MG63 (cell line): ENCODE measurements at regions not wholly inside any gene's neighbourhood (a gene's known extent, or its start where the extent isn't known, plus 50 kb on each side); places are given as distances from the start of the nearest gene placed in this dataset.
"Not testable (repeated sequence)": the region's sequence is repeated elsewhere in the genome, so short reads cannot be mapped to it uniquely, and the experiment has no call there.

Experiments
- DNase-seq: peaks from one replicate; pipeline ENCODE4 v3.0.0-alpha.2; 2020
- H3K27me3 ChIP-seq: fragments of 250-450 bp; sonication (Bioruptor Pico); 2 replicates; pipeline ENCODE4 v1.5.1; 2020; ENCODE audit warnings: mild to moderate bottlenecking, moderate library complexity
- H3K36me3 ChIP-seq: fragments of 250-450 bp; sonication (Bioruptor Pico); 2 replicates; pipeline ENCODE4 v1.5.1; 2020; ENCODE audit warnings: mild to moderate bottlenecking, moderate library complexity
- H3K4me3 ChIP-seq: fragments of 250-450 bp; sonication (Bioruptor Pico); 2 replicates; pipeline ENCODE4 v1.5.1; 2020; ENCODE audit warnings: mild to moderate bottlenecking, moderate library complexity
- H3K9me3 ChIP-seq: fragments of 250-450 bp; sonication (Bioruptor Pico); 2 replicates; pipeline ENCODE4 v1.5.1; 2020; ENCODE audit warnings: mild to moderate bottlenecking, moderate library complexity

DNA sequence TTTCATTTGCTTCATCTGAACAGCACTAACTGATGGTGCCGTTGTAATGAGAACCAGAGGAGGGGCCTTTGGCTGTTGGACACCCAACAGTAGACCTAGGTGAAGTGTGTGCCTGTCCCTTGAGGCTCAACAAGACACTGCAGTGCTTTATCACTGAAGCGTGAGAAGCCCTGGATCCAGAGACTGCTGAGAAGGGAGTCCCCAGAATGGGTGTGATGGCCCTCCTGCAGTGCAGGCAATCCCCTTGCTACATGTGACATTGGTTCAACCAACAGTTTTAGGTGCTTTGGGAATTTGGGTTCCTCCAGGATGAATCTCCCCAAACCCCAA, 125.6 kb downstream of the BRD1 start:
- Histone ChIP-seq H3K27me3 (peaks cover 24% of the 10 kb centered on the region), H3K36me3 (no peaks in the 10 kb centered on the region), H3K4me3 (no peak overlapping the region), H3K9me3 (peaks cover 8% of the 10 kb centered on the region)
- DNase-seq, result no peak

DNA sequence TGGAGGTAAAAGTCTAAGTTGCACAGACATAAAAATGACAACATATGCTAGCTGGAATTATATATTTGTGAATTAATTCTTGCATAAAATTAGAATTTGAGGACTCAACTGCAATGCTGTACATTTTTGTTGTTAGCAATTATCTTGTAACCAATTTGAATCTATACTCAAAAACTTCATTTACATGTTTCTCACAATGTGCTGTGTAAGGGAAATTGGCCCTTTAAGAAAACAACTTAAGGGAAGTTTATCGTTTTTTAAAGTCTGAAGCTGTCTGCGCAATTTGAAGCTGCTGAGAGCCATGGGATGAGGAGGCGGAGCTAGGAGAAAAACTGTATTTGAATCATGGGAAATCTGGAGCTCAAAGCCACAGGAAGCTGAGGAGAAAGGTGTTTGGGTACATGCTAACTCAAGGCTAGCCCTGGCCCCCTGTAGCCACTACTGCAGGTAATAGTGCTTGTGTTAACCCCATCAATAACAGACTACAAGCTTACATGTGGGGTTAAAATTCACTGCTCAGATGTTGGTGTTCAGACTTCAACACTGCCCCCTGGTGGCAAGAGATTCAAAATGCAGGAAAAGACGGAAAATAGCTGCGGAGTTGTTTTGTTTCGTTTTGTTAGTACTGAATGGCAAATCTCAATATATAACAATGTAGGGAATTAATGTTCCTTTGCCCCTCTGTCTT, 126.1 kb downstream of the BRD1 start:
- H3K27me3 ChIP-seq, result peaks cover 24% of the 10 kb centered on the region
- H3K36me3 ChIP-seq, result no peaks in the 10 kb centered on the region
- H3K4me3 ChIP-seq, result no peak overlapping the region
- DNase-seq, result no peak
- peaks cover 8% of the 10 kb centered on the region for H3K9me3 ChIP-seq

GRCh38 chr22:49699928-49700498, 127.7 kb downstream of the BRD1 start:
- DNase-seq, result no peak
- Histone ChIP-seq H3K36me3 (no peaks in the 10 kb centered on the region), H3K4me3 (no peak overlapping the region), H3K9me3 (peaks cover 8% of the 10 kb centered on the region), H3K27me3 (peaks cover 24% of the 10 kb centered on the region)

DNA sequence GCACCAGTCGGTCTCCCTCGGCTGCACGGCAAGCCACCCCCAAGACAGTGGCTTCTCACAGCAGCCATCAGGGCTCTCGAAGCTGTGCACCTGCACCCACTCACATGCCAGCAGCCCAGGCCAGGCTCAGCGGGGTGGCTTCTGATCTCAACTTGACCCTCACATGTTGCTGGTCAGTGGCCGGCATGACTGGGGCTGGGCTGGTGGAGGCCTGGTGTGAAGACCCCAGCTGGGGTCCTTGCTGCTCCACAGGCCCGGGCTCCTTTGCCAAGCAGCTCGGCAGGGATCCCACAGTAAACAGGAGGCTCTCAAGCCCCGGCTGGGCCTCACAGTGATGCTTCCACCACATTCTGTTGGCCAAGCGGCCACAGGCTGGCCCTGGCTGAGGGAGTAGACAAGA, 128.2 kb downstream of the BRD1 start:
- peaks cover 8% of the 10 kb centered on the region for H3K9me3 ChIP-seq
- H3K27me3 ChIP-seq, result peaks cover 23% of the 10 kb centered on the region
- DNase-seq, result no peak
- no peak overlapping the region for H3K4me3 ChIP-seq
- no peaks in the 10 kb centered on the region for H3K36me3 ChIP-seq

DNA sequence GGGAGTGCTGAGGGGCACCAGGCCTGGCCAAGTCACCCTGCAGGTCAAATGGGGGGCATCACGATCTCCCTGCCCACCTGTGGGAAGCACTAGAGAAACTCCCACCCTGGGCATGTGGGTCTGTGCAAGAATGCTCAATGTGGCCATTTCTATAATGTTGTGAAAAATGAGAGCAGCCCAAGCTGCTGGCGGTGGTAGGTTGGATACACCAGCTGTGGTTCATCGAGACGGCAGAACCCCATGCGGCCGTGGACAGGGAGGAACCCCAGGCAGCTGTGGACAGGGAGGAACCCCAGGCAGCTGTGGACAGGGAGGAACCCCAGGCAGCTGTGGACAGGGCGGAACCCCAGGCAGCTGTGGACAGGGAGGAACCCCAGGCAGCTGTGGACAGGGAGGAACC, 129.1 kb downstream of the BRD1 start:
- not testable (repeated sequence) for H3K9me3 ChIP-seq, DNase-seq, H3K36me3 ChIP-seq, H3K4me3 ChIP-seq
- peaks cover 15% of the 10 kb centered on the region for H3K27me3 ChIP-seq

DNA sequence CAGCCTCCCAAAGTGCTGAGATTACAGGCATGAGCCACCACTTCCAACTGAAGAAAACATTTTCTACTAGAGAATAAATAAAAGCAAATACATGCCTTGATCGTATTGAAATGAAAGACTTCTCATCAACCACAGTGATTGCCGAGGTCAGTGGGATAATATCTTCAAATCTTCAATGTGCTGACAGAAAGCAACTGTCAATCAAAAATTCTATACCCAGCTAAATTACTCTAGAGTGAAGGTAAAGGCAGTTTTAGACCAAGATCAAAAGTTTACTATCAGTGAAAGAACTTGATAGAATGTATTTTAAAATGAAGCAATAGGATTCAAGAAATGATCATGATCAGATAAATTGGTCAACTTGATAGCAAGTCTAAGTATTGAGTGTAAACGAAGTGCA, 130.6 kb downstream of the BRD1 start:
- no peak overlapping the region for H3K4me3 ChIP-seq
- no peak for DNase-seq
- H3K9me3 ChIP-seq, result peaks cover 6% of the 10 kb centered on the region
- peaks cover 12% of the 10 kb centered on the region for H3K27me3 ChIP-seq
- no peaks in the 10 kb centered on the region for H3K36me3 ChIP-seq

GRCh38 chr22:49694462-49695260, 133.0 kb downstream of the BRD1 start:
- Histone ChIP-seq H3K36me3 (no peaks in the 10 kb centered on the region), H3K4me3 (no peak overlapping the region), H3K9me3 (0 out of 2 replicates have a peak, but pooled peaks cover 1% of the 10 kb centered on the region), H3K27me3 (peaks cover 3% of the 10 kb centered on the region; the same call in 1 of the 2 replicates)
- no peak for DNase-seq

- H3K36me3 ChIP-seq, result no peaks in the 10 kb centered on the region
- DNase-seq, result no peak
- no peak overlapping the region for H3K4me3 ChIP-seq
- H3K27me3 ChIP-seq, result no peaks in the 10 kb centered on the region; the same call in 1 of the 2 replicates
- 0 out of 2 replicates have a peak, but pooled peaks cover 1% of the 10 kb centered on the region for H3K9me3 ChIP-seq
These were observed 133.8 kb downstream of the BRD1 start for GRCh38 chr22:49693848-49694247.

DNA sequence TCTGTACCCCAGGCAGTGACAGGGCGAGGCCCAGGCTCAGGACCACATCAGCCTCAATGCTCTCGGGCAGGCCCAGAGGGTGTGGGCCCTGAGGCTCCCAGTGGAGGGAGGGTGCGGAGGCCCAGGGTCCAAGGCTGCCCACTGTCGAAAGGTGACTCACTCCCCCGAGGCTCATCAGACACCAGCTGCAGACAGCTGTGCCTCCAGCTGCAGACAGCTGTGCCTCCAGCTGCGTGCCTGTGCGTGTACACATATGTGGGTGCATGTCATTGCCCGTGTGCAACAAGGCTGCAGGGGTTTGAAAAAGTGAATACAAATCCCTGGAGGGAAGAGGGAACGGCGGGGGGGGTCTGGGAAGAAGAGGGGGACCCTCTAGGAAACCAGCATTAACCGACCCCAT, 134.3 kb downstream of the BRD1 start:
- no peaks in the 10 kb centered on the region for H3K36me3 ChIP-seq
- 0 out of 2 replicates have a peak, but pooled peaks cover 1% of the 10 kb centered on the region for H3K9me3 ChIP-seq
- DNase-seq, result peak; percentile 19

GRCh38 chr22:49692499-49693225, 135.0 kb downstream of the BRD1 start:
- DNase-seq, result no peak
- 0 out of 2 replicates have a peak, but pooled peaks cover 1% of the 10 kb centered on the region for H3K9me3 ChIP-seq
- H3K36me3 ChIP-seq, result no peaks in the 10 kb centered on the region
- no peak overlapping the region for H3K4me3 ChIP-seq
- H3K27me3 ChIP-seq, result peaks cover 7% of the 10 kb centered on the region; the same call in 1 of the 2 replicates

More for the DNA sequence above, 134.3 kb downstream of the BRD1 start:
- Histone ChIP-seq H3K27me3 (peaks cover 4% of the 10 kb centered on the region; the same call in 1 of the 2 replicates), H3K4me3 (no peak overlapping the region)

DNA sequence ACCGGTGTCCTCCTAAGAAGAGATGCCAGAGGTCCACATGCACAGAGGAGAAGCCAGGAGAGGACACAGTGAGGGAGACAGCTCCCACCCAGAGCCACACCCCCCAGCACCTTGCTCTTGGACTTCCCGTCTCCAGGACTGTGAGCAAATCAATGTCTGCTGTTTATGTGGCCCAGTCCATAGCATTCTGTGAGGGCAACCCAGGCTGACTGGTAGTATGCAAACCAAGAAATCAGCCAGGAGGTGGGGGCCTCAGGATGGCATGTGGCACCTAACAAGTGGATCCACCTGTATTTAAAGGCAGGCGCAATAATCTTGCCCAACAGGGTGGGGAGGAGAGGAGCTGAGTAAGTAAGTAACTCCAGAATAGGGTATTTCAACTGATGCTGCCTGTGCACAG, 136.4 kb downstream of the BRD1 start:
- no peaks in the 10 kb centered on the region for H3K9me3 ChIP-seq
- H3K36me3 ChIP-seq, result no peaks in the 10 kb centered on the region
- no peak for DNase-seq
- no peak overlapping the region for H3K4me3 ChIP-seq
- peaks cover 7% of the 10 kb centered on the region; the same call in 1 of the 2 replicates for H3K27me3 ChIP-seq

DNA sequence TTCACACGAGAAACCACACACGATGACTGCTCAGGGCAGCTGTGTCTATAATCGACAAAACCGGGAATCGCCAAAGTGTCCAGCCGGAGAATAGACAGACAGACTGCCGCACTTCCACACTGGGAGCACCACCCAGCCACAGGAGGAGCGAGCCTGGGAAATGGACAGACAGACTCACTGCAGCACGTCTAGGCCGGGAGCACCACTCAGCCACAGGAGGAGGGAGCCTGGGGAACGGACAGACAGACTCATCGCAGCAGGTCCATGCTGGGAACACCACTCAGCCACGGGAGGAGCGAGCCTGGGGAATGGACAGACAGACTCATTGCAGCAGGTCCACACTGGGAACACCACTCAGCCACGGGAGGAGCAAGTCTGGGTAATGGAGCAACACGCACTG, 137.2 kb downstream of the BRD1 start:
- no peak overlapping the region for H3K4me3 ChIP-seq
- DNase-seq, result no peak
- no peaks in the 10 kb centered on the region for H3K36me3 ChIP-seq
- peaks cover 7% of the 10 kb centered on the region; the same call in 1 of the 2 replicates for H3K27me3 ChIP-seq
- no peaks in the 10 kb centered on the region for H3K9me3 ChIP-seq

DNA sequence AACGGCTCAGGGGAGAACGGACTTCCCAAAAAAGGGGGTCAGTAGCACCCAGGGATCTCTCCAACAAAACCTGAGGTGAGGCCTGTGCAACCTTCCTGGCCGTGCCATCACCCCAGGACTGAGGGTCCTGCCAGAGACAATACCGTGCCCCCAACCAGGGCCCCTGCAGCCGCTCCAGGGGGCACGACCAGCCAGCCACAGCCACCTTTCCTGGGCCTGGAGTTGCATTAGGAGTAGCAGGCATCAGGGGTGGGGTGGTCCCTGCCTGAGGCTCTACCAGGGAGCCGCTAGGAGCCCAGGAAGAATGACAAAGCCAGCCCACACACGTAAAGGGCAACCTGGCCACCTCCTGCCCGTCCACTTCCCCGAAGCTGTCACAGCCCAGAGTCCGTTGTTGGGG, 137.8 kb downstream of the BRD1 start:
- Histone ChIP-seq H3K9me3 (no peaks in the 10 kb centered on the region), H3K36me3 (no peaks in the 10 kb centered on the region), H3K4me3 (no peak overlapping the region), H3K27me3 (peaks cover 12% of the 10 kb centered on the region; the same call in 1 of the 2 replicates)
- DNase-seq, result no peak

GRCh38 chr22:49689255-49689770, 138.4 kb downstream of the BRD1 start:
- Histone ChIP-seq H3K27me3 (peaks cover 17% of the 10 kb centered on the region; the same call in 1 of the 2 replicates), H3K36me3 (no peaks in the 10 kb centered on the region), H3K9me3 (no peaks in the 10 kb centered on the region), H3K4me3 (no peak overlapping the region)
- no peak for DNase-seq

GRCh38 chr22:49688516-49689254, 139.0 kb downstream of the BRD1 start:
- no peak for DNase-seq
- H3K9me3 ChIP-seq, result no peaks in the 10 kb centered on the region
- H3K27me3 ChIP-seq, result peaks cover 21% of the 10 kb centered on the region
- no peak overlapping the region for H3K4me3 ChIP-seq
- H3K36me3 ChIP-seq, result no peaks in the 10 kb centered on the region
